ENCODE measurements at regions not wholly inside any gene's neighbourhood (a gene's known extent, or its start where the extent isn't known, plus 50 kb on each side); places are given as distances from the start of the nearest gene placed in this dataset.

- no peak for DNase-seq
These were observed 98.6 kb downstream of the BCL2L11 start for GRCh38 chr2:111219285-111219684.

GRCh38 chr2:111219734-111220505 is 99.2 kb downstream of the BCL2L11 start:
- DNase-seq, result no peak

DNA sequence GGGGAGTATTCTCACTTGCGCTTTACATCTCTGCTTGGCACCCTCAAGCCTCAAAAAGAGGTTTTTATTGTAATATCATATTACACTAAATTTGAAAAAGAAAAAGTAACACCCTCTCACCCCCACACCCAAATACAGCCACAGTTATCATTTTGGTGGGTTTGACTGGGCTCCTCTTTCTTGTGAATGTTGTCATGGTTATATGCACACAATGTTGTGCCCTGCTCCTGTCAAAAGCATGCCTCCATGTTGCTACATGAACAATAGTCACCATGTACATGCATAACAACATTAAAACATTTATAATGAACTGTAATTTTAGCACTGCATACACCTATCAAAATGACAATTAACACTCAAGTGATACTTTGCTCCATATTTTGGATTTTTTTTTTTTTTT is 100.2 kb downstream of the BCL2L11 start:
- no peak for DNase-seq

DNA sequence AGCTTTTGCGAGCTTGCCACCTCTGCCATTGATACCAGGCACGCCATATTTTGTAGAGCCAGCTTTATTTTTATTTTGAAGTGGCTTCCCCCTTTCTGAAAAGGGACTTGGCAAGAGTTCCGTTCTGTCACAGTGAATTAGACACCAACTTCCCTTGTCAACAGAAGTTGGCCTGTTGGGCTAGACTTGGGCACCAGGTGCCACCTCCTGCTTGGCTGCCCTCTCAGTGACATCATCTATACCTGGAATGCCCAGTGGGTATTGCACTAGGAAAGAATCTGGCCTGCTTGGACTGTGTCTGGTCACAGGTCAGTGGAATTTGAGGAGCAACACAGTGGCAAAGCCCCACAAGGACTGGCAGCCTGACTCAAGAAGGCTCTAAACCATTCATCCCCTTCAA is 101.0 kb downstream of the BCL2L11 start:
- no peak for DNase-seq

- DNase-seq, result no peak
These were observed 101.6 kb downstream of the BCL2L11 start for GRCh38 chr2:111222204-111222866.

GRCh38 chr2:111225856-111226255 is 105.1 kb downstream of the BCL2L11 start:
- DNase-seq, result no peak

- DNase-seq, result no peak
These were observed 106.4 kb downstream of the BCL2L11 start for GRCh38 chr2:111226876-111227700.

GRCh38 chr2:111227716-111228141 is 107.0 kb downstream of the BCL2L11 start:
- DNase-seq, result no peak

GRCh38 chr2:111231532-111232252 is 111.0 kb downstream of the BCL2L11 start:
- DNase-seq, result no peak

DNA sequence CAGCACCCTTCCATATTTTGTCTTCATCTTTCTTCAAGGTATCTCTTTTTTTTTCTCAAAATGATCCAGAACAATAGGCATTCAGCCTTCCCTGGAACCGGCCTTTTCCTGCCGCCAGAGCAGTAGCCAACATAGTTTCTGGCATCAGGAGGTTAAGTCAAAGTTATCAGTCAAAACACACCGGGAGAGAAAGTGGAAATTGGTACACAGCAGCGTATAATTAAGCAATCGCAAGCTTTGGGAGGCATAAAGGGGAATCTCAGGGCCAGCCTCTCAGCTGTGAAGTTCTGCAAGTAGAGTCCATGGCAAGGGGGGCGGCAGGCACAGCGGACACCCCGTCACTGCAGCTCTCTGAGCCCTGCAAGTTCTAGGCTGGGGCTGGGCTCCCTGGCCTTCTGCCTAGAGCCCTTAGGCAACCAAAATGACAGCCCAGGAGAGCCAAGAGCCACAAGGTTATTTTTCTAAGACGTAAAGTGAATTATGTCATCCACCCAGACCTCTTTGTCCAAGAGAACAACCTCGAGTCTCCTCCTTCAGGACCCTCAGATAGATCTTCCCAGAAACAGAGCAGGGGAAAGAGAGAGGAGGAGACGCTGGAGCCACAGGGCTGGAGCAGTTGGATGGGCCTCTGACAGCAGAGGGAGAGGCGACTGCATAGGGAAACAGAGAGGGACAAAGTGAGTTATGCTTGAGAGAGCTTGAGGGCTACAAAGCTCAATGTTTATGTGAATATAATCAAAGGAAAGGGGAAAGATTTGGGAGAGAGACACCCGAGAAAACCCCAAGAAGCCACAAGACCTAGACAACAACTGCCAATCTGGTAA is 114.7 kb downstream of the BCL2L11 start:
- DNase-seq, result no peak

DNA sequence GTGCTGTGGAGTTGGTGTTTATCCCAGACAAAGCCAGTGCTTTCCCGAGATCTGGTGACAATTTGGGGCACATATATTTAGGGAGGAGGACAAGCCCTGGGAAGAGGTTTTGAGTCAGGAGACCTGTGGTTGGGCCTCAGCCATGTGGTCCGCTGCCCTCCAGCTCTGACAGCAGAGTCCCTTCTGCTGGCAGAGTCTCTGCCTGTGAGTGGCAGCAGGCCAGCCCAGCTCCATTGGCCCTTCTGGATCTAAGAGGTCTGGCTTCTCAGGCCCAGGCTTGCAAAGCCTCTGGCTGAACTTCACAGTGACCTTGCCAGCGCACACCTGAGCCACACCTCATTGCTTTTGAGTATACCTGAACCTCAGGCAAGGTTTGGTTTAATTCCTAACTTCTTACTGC is 115.3 kb downstream of the BCL2L11 start:
- no peak for DNase-seq

DNA sequence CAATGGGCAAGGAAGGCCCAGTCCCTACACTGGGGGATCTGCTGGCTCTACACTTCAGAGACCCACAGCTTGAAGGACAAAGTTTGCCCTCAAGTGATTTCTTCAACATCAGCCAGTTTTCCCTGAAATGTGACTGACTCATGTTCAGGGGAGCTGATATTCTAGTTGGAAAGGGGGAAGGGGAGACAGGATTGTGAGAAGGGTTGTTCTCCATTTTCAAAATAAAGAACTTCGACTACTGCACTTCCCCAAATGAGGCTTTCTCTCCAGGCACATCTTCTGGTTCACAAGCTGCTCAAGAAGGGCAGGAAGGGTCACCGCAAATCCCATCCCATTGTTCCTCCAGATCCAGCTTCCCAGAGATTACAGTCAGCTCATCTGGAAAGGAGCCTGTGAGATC is 117.6 kb downstream of the BCL2L11 start:
- DNase-seq, result no peak

GRCh38 chr2:111239107-111239506 is 118.4 kb downstream of the BCL2L11 start:
- no peak for DNase-seq

DNA sequence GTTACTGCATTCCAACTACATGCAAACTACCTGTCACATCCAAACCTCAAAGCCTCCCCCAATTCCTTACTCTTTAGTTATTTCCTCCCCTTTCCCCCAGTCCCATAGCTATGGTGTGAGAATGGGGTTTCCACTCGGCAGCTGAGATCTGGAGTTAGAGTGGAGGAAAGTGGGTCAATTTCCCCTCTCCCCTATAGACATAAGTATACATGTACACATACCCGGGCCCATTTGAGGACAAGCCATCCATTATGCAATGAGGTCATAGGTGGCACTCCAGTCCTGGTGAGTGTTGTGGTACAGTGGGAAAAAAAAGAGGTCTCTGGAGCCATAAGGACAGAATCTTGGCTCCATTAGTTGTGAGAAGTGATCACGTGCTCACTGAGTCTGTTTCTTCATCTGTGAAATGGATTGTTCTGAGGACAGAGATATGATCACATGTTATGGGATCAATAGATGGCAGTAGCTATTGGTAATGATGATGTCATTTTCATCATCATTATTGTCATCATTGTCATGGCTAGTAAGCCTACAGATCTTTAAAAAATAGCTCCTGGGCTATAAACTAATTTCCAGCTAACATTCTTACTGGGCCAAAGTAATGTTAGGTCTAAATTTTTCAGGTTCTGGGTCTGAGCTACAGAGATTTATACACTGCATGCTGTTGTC is 119.0 kb downstream of the BCL2L11 start:
- DNase-seq, result no peak

DNA sequence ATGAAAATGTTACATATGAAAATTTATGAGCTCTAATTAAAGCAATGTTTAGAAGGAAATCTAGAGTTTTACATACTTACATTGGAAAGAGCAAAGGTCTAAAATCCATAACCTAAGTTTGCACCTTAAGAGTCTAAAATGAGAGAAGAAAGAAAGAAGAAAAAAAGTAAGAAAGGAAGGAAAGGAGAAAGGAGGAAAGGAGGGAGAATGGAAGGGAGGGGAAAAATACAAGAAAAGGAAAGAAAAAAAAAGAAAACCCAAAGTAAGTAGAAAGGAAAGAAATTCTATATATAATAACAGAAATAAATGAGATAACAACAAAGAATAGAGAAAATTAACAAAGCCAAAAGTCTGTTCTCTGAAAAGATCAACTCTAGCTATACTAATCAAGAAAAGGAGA is 122.6 kb downstream of the BCL2L11 start:
- DNase-seq, result no peak

- no peak for DNase-seq
These were observed 124.2 kb downstream of the BCL2L11 start for GRCh38 chr2:111244864-111245263.

DNA sequence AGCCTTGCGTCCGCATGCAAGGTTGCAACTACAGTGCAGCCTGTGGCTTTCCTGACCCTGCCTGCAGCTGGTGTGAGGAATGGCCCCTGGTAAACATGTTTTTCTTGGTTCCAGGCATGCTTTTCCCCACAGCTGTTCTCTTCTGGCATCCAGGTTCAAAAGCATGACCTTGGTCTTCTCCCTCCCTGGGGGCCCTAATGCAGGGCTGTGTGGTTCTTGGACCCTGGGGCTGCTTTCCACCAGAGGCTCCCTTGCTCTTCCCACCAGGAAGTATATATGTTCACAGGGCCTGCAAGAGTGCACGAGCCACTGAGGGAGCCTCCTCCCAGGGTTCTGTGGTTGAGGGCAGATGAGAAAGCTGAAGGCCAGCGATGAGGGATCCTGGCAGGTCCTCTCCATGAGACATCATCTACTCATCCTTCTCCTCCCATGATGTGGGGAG is 125.9 kb downstream of the BCL2L11 start:
- no peak for DNase-seq

DNA sequence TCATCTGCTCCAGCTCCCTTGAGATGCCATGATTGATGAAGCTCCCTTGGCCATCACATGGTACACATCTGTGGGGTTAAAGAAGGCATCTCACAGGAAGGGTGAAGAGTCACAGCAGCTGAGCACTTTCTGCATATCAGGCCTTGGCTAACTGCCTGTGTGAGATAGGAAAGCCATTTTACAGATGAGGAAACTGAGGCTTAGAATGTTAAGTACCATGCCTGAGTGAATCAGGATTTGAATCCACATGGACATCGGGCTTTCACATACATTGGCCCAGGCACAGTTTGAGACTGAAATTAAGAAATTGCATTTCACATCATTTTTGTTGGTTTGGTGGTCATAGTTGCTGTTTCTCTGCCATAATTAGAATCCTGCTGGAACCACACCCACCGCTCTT is 126.8 kb downstream of the BCL2L11 start:
- no peak for DNase-seq

DNA sequence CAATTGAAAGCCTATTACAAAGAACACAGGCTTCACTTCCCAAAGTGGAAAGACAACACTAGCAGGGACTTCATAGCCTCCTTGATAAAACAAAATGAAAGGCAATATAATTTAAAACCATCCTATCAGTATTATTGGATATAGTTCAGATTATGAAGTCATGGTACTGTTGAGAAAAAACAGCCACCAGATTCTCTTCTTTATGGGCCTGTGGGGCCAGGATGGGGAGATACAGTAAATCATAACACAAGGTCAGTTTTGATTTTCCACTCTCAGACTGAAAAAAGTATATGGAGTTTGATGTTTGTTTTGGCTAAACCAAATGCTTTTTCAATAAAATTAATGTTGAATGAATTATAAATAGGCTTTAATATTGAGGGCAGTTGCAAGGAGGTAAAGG is 129.1 kb downstream of the BCL2L11 start:
- no peak for DNase-seq

DNA sequence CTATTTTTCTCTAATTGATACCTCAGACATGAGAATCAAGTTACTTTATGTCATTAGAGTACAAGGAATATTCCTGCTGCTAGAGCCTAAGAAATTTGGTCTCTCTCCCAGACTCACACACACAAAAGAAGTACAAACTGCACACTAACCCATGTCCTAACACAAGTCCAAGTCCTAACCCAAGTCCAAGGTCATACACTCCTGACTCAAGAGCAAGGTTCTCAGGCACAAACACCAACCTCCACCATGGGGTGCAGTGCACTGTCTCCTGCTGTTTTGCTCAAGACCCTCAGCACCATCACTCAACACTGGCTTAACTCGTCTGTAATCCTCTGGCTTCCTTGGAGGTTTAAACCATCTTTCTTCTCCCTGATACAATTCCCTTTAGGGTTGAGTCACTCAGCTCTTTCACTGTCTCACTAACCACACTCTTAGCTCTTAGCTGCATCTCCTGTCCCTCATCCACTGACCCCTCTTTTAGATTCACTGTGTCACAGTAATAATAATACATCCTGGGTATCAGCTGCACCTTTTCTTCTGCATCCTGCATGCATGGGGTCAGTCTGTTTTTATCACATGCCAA is 129.8 kb downstream of the BCL2L11 start:
- no peak for DNase-seq

- no peak for DNase-seq
These were observed 131.0 kb downstream of the BCL2L11 start for GRCh38 chr2:111251711-111252110.
